HepG2 (cell line): ENCODE measurements at regions not wholly inside any gene's neighbourhood (a gene's known extent, or its start where the extent isn't known, plus 50 kb on each side); places are given as distances from the start of the nearest gene placed in this dataset.

ENCODE experiments used
- ATAC-seq: fragments of 200-7000 bp; cut with Tn5 transposase; 3 replicates; pipeline ENCODE4 v1.9.1; 2020; ENCODE audit warnings: mild to moderate bottlenecking, moderate library complexity
- BruUV-seq: library from RNA; stranded (reverse); fragments of 400-500 nt; replicated peaks from 2 replicates; lab custom pipeline; 2021; lab: Mats Ljungman, UMichigan
- CTCF ChIA-PET: fragments of 300-600 bp; formaldehyde crosslinking; extraction: SDS; loops from one replicate; lab custom pipeline; 2021; ENCODE audit warnings: low total read pairs, inconsistent platforms, low intra/inter-chr PET ratio; lab: Yijun Ruan, JAX
- POLR2A ChIA-PET: fragments of 350-600 bp; sonication (Branson Sonifier 250); formaldehyde crosslinking; loops from one replicate; lab custom pipeline; 2020; ENCODE audit warnings: antibody characterized with exemption, inconsistent platforms; lab: Yijun Ruan, JAX
- DNase-seq: peaks from one replicate; pipeline ENCODE4 v3.0.0-alpha.2; 2015; ENCODE audit warnings: low spot score
- FAIRE-seq: peaks from 3 replicates; lab custom pipeline; 2011; peaks lifted over from hg19 to GRCh38; lab: Jason Lieb, UNC
- H2AFZ ChIP-seq: one replicate; pipeline ENCODE4 v1.6.1; 2011; ENCODE audit warnings: low read length, inconsistent platforms
- H3K27ac ChIP-seq: fragments of 300-600 bp; 3 replicates; pipeline ENCODE4 v1.8.0; 2011; ENCODE audit warnings: mixed run types, mild to moderate bottlenecking, mixed read lengths, low read length, inconsistent platforms; ENCODE audit not compliant: insufficient read depth; ENCODE audit errors: extremely low read length
- H3K27me3 ChIP-seq, 2 experiments: fragments of 200-600 bp in 1 of 2; 2 replicates in 1 of 2; 3 replicates in 1 of 2; pipeline versions ENCODE4 v1.6.0 to v1.8.0; 2011; ENCODE audit warnings: low read length in 2 of 2, mild to moderate bottlenecking in 2 of 2, moderate library complexity in 2 of 2, inconsistent platforms in 1 of 2; ENCODE audit not compliant: insufficient read depth in 2 of 2, control insufficient read depth in 1 of 2
- H3K36me3 ChIP-seq, 2 experiments: fragments of 200-600 bp in 1 of 2; replicated peaks in 1 of 2; 2 replicates in 1 of 2; 3 replicates in 1 of 2; pipeline versions ENCODE4 v1.5.1 to v1.8.0; 2011; ENCODE audit warnings: low read length in 2 of 2, inconsistent platforms in 1 of 2; ENCODE audit not compliant: insufficient read depth in 2 of 2, control insufficient read depth in 1 of 2
- H3K4me1 ChIP-seq: 2 replicates; pipeline ENCODE4 v1.5.1; 2012; ENCODE audit warnings: low read length, inconsistent platforms; ENCODE audit not compliant: insufficient read depth
- H3K4me2 ChIP-seq: 2 replicates; pipeline ENCODE4 v1.6.0; 2011; ENCODE audit warnings: low read depth, low read length, inconsistent platforms
- H3K4me3 ChIP-seq, 3 experiments: fragments of 200-600 bp in 1 of 3; sonication (generic), shearing (Covaris generic) in 1 of 3; replicated peaks in 1 of 3; 2 replicates each; pipeline ENCODE4 v1.5.1; 2011 to 2016; ENCODE audit warnings: low read length in 3 of 3, inconsistent platforms in 2 of 3, low read depth in 2 of 3, mild to moderate bottlenecking in 2 of 3, control low read depth in 1 of 3, mixed read lengths in 1 of 3; ENCODE audit not compliant: insufficient read depth in 1 of 3
- H3K79me2 ChIP-seq: one replicate; pipeline ENCODE4 v1.6.1; 2011; ENCODE audit warnings: low read length, inconsistent platforms; ENCODE audit not compliant: insufficient read depth
- H3K9ac ChIP-seq: 2 replicates; pipeline ENCODE4 v1.6.0; 2011; ENCODE audit warnings: mild to moderate bottlenecking, low read depth, low read length, inconsistent platforms; ENCODE audit not compliant: insufficient read depth
- H3K9me3 ChIP-seq: 2 replicates; pipeline ENCODE4 v1.5.1; 2012; ENCODE audit warnings: mild to moderate bottlenecking, low read length
- H4K20me1 ChIP-seq: 2 replicates; pipeline ENCODE4 v1.6.0; 2011; ENCODE audit warnings: inconsistent platforms, mild to moderate bottlenecking, low read length, moderate library complexity; ENCODE audit not compliant: insufficient read depth
- ELF3 ChIP-seq: IDR thresholded peaks from 2 replicates; pipeline ENCODE4 v1.6.1; 2016; ENCODE audit warnings: missing genetic modification reagents, missing compliant biosample characterization
- PHB2 ChIP-seq: fragments of 450-650 bp; IDR thresholded peaks from 2 replicates; pipeline ENCODE4 v1.6.1; 2018; ENCODE audit not compliant: partially characterized antibody
- TOPORS ChIP-seq: sonication (generic); formaldehyde crosslinking; IDR thresholded peaks from 2 replicates; pipeline ENCODE4 v1.8.0; 2023; ENCODE audit warnings: mild to moderate bottlenecking, missing genetic modification reagents
- ZBTB8A ChIP-seq: sonication (generic); formaldehyde crosslinking; IDR thresholded peaks from 2 replicates; pipeline ENCODE4 v1.4.0; 2020; ENCODE audit warnings: mild to moderate bottlenecking, low read depth, missing genetic modification reagents, borderline replicate concordance
- ZEB1 ChIP-seq: IDR thresholded peaks from 2 replicates; pipeline ENCODE4 v1.6.1; 2012; ENCODE audit warnings: mild to moderate bottlenecking, low read depth, inconsistent platforms; ENCODE audit not compliant: insufficient replicate concordance
- ZMYM2 ChIP-seq: sonication (generic); formaldehyde crosslinking; IDR thresholded peaks from 2 replicates; pipeline ENCODE4 v1.8.0; 2022; ENCODE audit warnings: mild to moderate bottlenecking, missing genetic modification reagents
- ZNF180 ChIP-seq: sonication (generic); formaldehyde crosslinking; IDR thresholded peaks from 2 replicates; pipeline ENCODE4 v1.4.0; 2020; ENCODE audit warnings: low read depth, missing genetic modification reagents, borderline replicate concordance
- ZNF33B ChIP-seq: sonication (generic); formaldehyde crosslinking; IDR thresholded peaks from 2 replicates; pipeline ENCODE4 v1.5.1; 2020; ENCODE audit warnings: mild to moderate bottlenecking, missing genetic modification reagents
- ZNF614 ChIP-seq: IDR thresholded peaks from 2 replicates; pipeline ENCODE4 v1.6.1; 2018; ENCODE audit warnings: missing biosample characterization, missing genetic modification reagents, inconsistent platforms, borderline replicate concordance
- ZNF792 ChIP-seq: IDR thresholded peaks from 2 replicates; pipeline ENCODE4 v1.6.1; 2016
- WGBS: methylation state at CpG from one replicate; pipeline ENCODE4 v1.1.6; 2017; ENCODE audit warnings: low lambda C conversion rate; 5-methylcytosine and 5-hydroxymethylcytosine counted together
- in situ Hi-C: cut with HindIII; loops from 2 replicates; pipeline ENCODE4 v1.10.0; 2017; ENCODE audit warnings: low pct_unique_long_range_greater_than_20kb; ENCODE audit not compliant: extremely low pct_ligation_motif_present
- intact Hi-C: fragments of 100-400 bp; cut with micrococcal nuclease; formaldehyde crosslinking; loops from one replicate; pipeline ENCODE4 v1.10.0; 2022; ENCODE audit not compliant: unreplicated experiment
- TF ChIP-seq, protein P1 (sequence below): IDR thresholded peaks from 2 replicates; pipeline ENCODE4 v1.6.1; 2016; ENCODE audit warnings: missing compliant biosample characterization, missing genetic modification reagents, borderline replicate concordance
- TF ChIP-seq, protein P2 (sequence below): sonication (generic); formaldehyde crosslinking; IDR thresholded peaks from 2 replicates; pipeline ENCODE4 v1.4.0; 2020; ENCODE audit warnings: mild to moderate bottlenecking, missing genetic modification reagents
- TF ChIP-seq, protein P3 (sequence below), 2 experiments: fragments of 450-650 bp in 1 of 2; sonication (generic) in 1 of 2; formaldehyde crosslinking; IDR thresholded peaks; 2 replicates each; pipeline versions ENCODE4 v1.5.0 to v1.8.0; 2020 to 2022; ENCODE audit warnings: mild to moderate bottlenecking in 1 of 2, missing genetic modification reagents in 1 of 2

DNA sequence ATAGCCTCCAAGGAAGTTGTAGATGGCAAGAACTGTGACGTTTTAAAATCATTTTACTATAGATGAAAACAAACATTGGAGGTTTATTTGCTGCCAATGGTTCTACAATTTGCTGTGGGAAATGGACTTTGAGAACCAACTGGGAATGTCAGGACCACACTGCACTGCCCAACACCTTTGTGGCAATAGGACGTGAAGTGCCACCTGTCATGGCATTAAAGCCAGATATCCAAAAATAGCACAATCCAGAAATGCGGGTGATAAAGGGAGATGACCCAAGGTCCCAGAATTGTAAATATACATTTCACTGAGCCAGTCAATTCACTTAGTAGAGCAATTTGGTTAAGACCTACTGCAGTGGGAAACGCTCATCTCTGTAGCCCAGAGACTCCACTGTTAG lies 116.4 kb downstream of the MPP7 start (continued):
- TF ChIP-seq TOPORS (CRISPR knock-in tag) (no peak), ZNF180 (CRISPR knock-in tag) (no peak), ZNF614 (CRISPR knock-in tag) (no peak), ZNF33B (CRISPR knock-in tag) (no peak)

DNA sequence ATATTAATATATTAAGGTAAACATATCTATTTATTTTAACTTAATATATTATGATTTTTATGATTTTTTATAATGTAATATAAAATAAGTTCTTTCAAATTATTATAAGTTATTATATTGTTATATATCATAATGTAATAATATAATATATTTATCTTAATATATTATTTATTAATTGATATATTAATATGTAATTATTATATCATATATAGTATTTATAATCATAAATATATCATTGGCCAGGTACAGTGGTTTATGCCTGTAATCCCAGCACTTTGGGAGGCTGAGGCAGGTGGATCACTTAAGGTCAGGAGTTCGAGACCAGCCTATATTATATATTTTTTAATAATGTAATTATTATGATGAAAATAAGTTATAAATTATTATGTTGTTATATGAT lies 118.1 kb downstream of the MPP7 start:
- H3K4me3 ChIP-seq = no peak overlapping the region
- TF ChIP-seq, protein P1, sequence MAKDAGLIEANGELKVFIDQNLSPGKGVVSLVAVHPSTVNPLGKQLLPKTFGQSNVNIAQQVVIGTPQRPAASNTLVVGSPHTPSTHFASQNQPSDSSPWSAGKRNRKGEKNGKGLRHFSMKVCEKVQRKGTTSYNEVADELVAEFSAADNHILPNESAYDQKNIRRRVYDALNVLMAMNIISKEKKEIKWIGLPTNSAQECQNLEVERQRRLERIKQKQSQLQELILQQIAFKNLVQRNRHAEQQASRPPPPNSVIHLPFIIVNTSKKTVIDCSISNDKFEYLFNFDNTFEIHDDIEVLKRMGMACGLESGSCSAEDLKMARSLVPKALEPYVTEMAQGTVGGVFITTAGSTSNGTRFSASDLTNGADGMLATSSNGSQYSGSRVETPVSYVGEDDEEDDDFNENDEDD = no peak
- no peak for TF ChIP-seq ELF3 (CRISPR knock-in tag)
- no peak for TF ChIP-seq ZMYM2
- no peak for TF ChIP-seq ZEB1
- TF ChIP-seq ZBTB8A (CRISPR knock-in tag) = no peak
- TF ChIP-seq, protein P2, sequence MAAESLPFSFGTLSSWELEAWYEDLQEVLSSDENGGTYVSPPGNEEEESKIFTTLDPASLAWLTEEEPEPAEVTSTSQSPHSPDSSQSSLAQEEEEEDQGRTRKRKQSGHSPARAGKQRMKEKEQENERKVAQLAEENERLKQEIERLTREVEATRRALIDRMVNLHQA (CRISPR knock-in tag) = no peak
- TF ChIP-seq, protein P3, sequence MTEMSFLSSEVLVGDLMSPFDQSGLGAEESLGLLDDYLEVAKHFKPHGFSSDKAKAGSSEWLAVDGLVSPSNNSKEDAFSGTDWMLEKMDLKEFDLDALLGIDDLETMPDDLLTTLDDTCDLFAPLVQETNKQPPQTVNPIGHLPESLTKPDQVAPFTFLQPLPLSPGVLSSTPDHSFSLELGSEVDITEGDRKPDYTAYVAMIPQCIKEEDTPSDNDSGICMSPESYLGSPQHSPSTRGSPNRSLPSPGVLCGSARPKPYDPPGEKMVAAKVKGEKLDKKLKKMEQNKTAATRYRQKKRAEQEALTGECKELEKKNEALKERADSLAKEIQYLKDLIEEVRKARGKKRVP (CRISPR knock-in tag; IDR thresholded peaks at IDR 0.05) = no peak
- TF ChIP-seq PHB2 = no peak
- TF ChIP-seq ZNF792 (CRISPR knock-in tag) = no peak
- ATAC-seq (no peak), DNase-seq (no peak), FAIRE-seq (no peak)
- in situ Hi-C loops (no loop called here), intact Hi-C loops (no loop called here)
- 93% methylated on average over 1 of the region's 1 CpG for WGBS
- no peaks in the 10 kb centered on the region for H3K9me3 ChIP-seq
- ChIA-PET CTCF (no interaction called here), POLR2A (no interaction called here)
- no peak overlapping the region for H3K27ac ChIP-seq
- H4K20me1 ChIP-seq = 0 out of 2 replicates have a peak, but pooled peaks cover 5% of the 10 kb centered on the region
- no peak overlapping the region for H2AFZ ChIP-seq
- H3K4me2 ChIP-seq = no peak overlapping the region
- no peaks in the 10 kb centered on the region for H3K27me3 ChIP-seq
- no peak overlapping the region for H3K9ac ChIP-seq
- no peaks in the 10 kb centered on the region for H3K36me3 ChIP-seq
- H3K4me1 ChIP-seq = no peaks in the 10 kb centered on the region
- no TSS peak for BruUV-seq
- H3K79me2 ChIP-seq = no peaks in the 10 kb centered on the region
